WTC11 (cell line): ENCODE measurements at regions not wholly inside any gene's neighbourhood (a gene's known extent, or its start where the extent isn't known, plus 50 kb on each side); places are given as distances from the start of the nearest gene placed in this dataset.

Experiments used
- ATAC-seq: fragments of 200-7000 bp; cut with Tn5 transposase; 2 replicates; pipeline ENCODE4 v1.10.0; 2021; ENCODE audit warnings: mild to moderate bottlenecking, moderate library complexity
- CTCF ChIA-PET: fragments of 300-600 bp; sonication (Branson Sonifier 250); formaldehyde crosslinking; loops from one replicate; lab custom pipeline; 2021; ENCODE audit warnings: antibody characterized with exemption; lab: Charles Lee
- POLR2A ChIA-PET: fragments of 350-600 bp; sonication (Branson Sonifier 250); formaldehyde crosslinking; loops from one replicate; lab custom pipeline; 2021; ENCODE audit warnings: antibody characterized with exemption; lab: Charles Lee
- DNase-seq: peaks from one replicate; pipeline ENCODE4 v3.0.0; 2021; ENCODE audit warnings: low spot score
- H3K27ac Mint-ChIP-seq: 2 replicates; pipeline ENCODE4 v1.8.0; 2021; ENCODE audit warnings: mixed read lengths
- H3K27me3 Mint-ChIP-seq: 2 replicates; pipeline ENCODE4 v1.8.0; 2021; ENCODE audit warnings: low read depth, mild to moderate bottlenecking, moderate library complexity, mixed read lengths
- H3K36me3 Mint-ChIP-seq: 2 replicates; pipeline ENCODE4 v1.8.0; 2021; ENCODE audit warnings: mixed read lengths
- H3K4me1 Mint-ChIP-seq: 2 replicates; pipeline ENCODE4 v1.8.0; 2022; ENCODE audit warnings: mixed read lengths
- H3K4me3 Mint-ChIP-seq: 2 replicates; pipeline ENCODE4 v1.8.0; 2021; ENCODE audit warnings: mild to moderate bottlenecking, moderate library complexity, mixed read lengths
- H3K9me3 Mint-ChIP-seq: 2 replicates; pipeline ENCODE4 v1.8.0; 2021; ENCODE audit warnings: mixed read lengths
- ATF3 ChIP-seq: sonication (generic); formaldehyde crosslinking; conservative IDR thresholded peaks from 2 replicates; pipeline ENCODE4 v1.8.1; 2022; ENCODE audit warnings: mild to moderate bottlenecking, missing genetic modification reagents
- ATF6 ChIP-seq: sonication (generic); formaldehyde crosslinking; IDR thresholded peaks from 2 replicates; pipeline ENCODE4 v1.8.1; 2023; ENCODE audit warnings: mild to moderate bottlenecking, missing genetic modification reagents
- CREB1 ChIP-seq: sonication (generic); formaldehyde crosslinking; IDR thresholded peaks from 2 replicates; pipeline ENCODE4 v1.8.0; 2023; ENCODE audit warnings: mild to moderate bottlenecking, missing genetic modification reagents
- CREM ChIP-seq: sonication (generic); formaldehyde crosslinking; IDR thresholded peaks from 2 replicates; pipeline ENCODE4 v1.8.1; 2022; ENCODE audit warnings: mild to moderate bottlenecking, missing genetic modification reagents, moderate library complexity
- E2F5 ChIP-seq: sonication (generic); formaldehyde crosslinking; IDR thresholded peaks from 2 replicates; pipeline ENCODE4 v1.8.1; 2022; ENCODE audit warnings: mild to moderate bottlenecking, moderate library complexity, missing genetic modification reagents
- GABPB1 ChIP-seq: sonication (generic); formaldehyde crosslinking; IDR thresholded peaks from 2 replicates; pipeline ENCODE4 v1.8.1; 2023; ENCODE audit warnings: mild to moderate bottlenecking, missing genetic modification reagents
- HMGXB4 ChIP-seq: sonication (generic); formaldehyde crosslinking; IDR thresholded peaks from 2 replicates; pipeline ENCODE4 v1.8.1; 2023; ENCODE audit warnings: mild to moderate bottlenecking, moderate library complexity, missing genetic modification reagents
- JAZF1 ChIP-seq: fragments of 250-450 bp; sonication (Bioruptor Pico); IDR thresholded peaks from 2 replicates; pipeline ENCODE4 v1.9.0; 2021; ENCODE audit warnings: moderate library complexity, mild to moderate bottlenecking, inconsistent platforms
- JUN ChIP-seq: sonication (generic); formaldehyde crosslinking; IDR thresholded peaks from 2 replicates; pipeline ENCODE4 v1.8.0; 2023; ENCODE audit warnings: mild to moderate bottlenecking, missing genetic modification reagents
- MYBL2 ChIP-seq: sonication (generic); formaldehyde crosslinking; IDR thresholded peaks from 2 replicates; pipeline ENCODE4 v1.8.1; 2023; ENCODE audit warnings: mild to moderate bottlenecking, moderate library complexity, missing genetic modification reagents
- NFE2L1 ChIP-seq: sonication (generic); formaldehyde crosslinking; IDR thresholded peaks from 2 replicates; pipeline ENCODE4 v1.8.1; 2023; ENCODE audit warnings: missing genetic modification reagents
- NFYB ChIP-seq: sonication (generic); formaldehyde crosslinking; conservative IDR thresholded peaks from 2 replicates; pipeline ENCODE4 v1.8.0; 2022; ENCODE audit warnings: low read depth, missing genetic modification reagents
- RELA ChIP-seq: sonication (generic); formaldehyde crosslinking; IDR thresholded peaks from 2 replicates; pipeline ENCODE4 v1.8.1; 2022; ENCODE audit warnings: missing genetic modification reagents, mild to moderate bottlenecking, borderline replicate concordance
- TEAD1 ChIP-seq: sonication (generic); formaldehyde crosslinking; IDR thresholded peaks from 2 replicates; pipeline ENCODE4 v1.8.0; 2022; ENCODE audit warnings: mild to moderate bottlenecking, missing genetic modification reagents
- TEAD4 ChIP-seq: sonication (generic); formaldehyde crosslinking; IDR thresholded peaks from 2 replicates; pipeline ENCODE4 v1.8.0; 2022; ENCODE audit warnings: mild to moderate bottlenecking, missing genetic modification reagents
- TP53 ChIP-seq: sonication (generic); formaldehyde crosslinking; IDR thresholded peaks from 2 replicates; pipeline ENCODE4 v1.8.1; 2023; ENCODE audit warnings: mild to moderate bottlenecking, missing genetic modification reagents
- ZMAT4 ChIP-seq: fragments of 250-450 bp; sonication (Bioruptor Pico); IDR thresholded peaks from 2 replicates; pipeline ENCODE4 v1.9.0; 2021; ENCODE audit warnings: mild to moderate bottlenecking
- ZNF138 ChIP-seq: sonication (generic); formaldehyde crosslinking; conservative IDR thresholded peaks from 2 replicates; pipeline ENCODE4 v1.8.1; 2022; ENCODE audit warnings: mild to moderate bottlenecking, moderate library complexity, missing genetic modification reagents
- ZNF396 ChIP-seq: fragments of 250-450 bp; sonication (Bioruptor Pico); IDR thresholded peaks from 2 replicates; pipeline ENCODE4 v1.8.0; 2021; ENCODE audit warnings: mild to moderate bottlenecking, moderate library complexity, borderline replicate concordance
- ZNF416 ChIP-seq: fragments of 250-450 bp; sonication (Bioruptor Pico); IDR thresholded peaks from 2 replicates; pipeline ENCODE4 v1.9.0; 2021; ENCODE audit warnings: mild to moderate bottlenecking, inconsistent platforms
- ZNF512 ChIP-seq: sonication (generic); formaldehyde crosslinking; IDR thresholded peaks from 2 replicates; pipeline ENCODE4 v1.8.1; 2022; ENCODE audit warnings: missing genetic modification reagents, borderline replicate concordance

- TF ChIP-seq ATF3 (CRISPR knock-in tag) (no peak), ZNF416 (CRISPR knock-in tag) (no peak), GABPB1 (CRISPR knock-in tag) (no peak), ZNF396 (CRISPR knock-in tag) (no peak), JAZF1 (no peak), ZMAT4 (CRISPR knock-in tag) (no peak), ZNF138 (CRISPR knock-in tag) (no peak), CREB1 (CRISPR knock-in tag) (no peak)
These were observed 142.3 kb downstream of the ZIC1 start (continued) for GRCh38 chr3:147551491-147551890.

- H3K9me3 Mint-ChIP-seq, result no peaks in the 10 kb centered on the region
- ATAC-seq, result no peak
- no peaks in the 10 kb centered on the region for H3K4me1 Mint-ChIP-seq
- H3K27ac Mint-ChIP-seq, result no peak overlapping the region
- H3K36me3 Mint-ChIP-seq, result no peaks in the 10 kb centered on the region
- TF ChIP-seq HMGXB4 (no peak), TEAD1 (CRISPR knock-in tag) (no peak), NFYB (CRISPR knock-in tag) (no peak), CREM (CRISPR knock-in tag) (no peak), ZNF512 (no peak), GABPB1 (CRISPR knock-in tag) (no peak), TEAD4 (no peak), E2F5 (CRISPR knock-in tag) (no peak), MYBL2 (CRISPR knock-in tag) (no peak), NFE2L1 (no peak), ATF6 (CRISPR knock-in tag) (no peak), JUN (CRISPR knock-in tag) (no peak), CREB1 (CRISPR knock-in tag) (no peak), TP53 (no peak), RELA (CRISPR knock-in tag) (no peak)
- TF ChIP-seq, all 79 proteins: peak for 0
- ChIA-PET CTCF (no interaction called here), POLR2A (no interaction called here)
- Mint-ChIP-seq H3K4me3 (no peak overlapping the region), H3K27me3 (no peaks in the 10 kb centered on the region)
- no peak for DNase-seq
These were observed 145.2 kb downstream of the ZIC1 start for GRCh38 chr3:147554332-147554731.
